ENCODE measurements at regions not wholly inside any gene's neighbourhood (a gene's known extent, or its start where the extent isn't known, plus 50 kb on each side); places are given as distances from the start of the nearest gene placed in this dataset.
A peak's percentile ranks its signal among the peaks of the same experiment; 100 is the strongest.

DNA sequence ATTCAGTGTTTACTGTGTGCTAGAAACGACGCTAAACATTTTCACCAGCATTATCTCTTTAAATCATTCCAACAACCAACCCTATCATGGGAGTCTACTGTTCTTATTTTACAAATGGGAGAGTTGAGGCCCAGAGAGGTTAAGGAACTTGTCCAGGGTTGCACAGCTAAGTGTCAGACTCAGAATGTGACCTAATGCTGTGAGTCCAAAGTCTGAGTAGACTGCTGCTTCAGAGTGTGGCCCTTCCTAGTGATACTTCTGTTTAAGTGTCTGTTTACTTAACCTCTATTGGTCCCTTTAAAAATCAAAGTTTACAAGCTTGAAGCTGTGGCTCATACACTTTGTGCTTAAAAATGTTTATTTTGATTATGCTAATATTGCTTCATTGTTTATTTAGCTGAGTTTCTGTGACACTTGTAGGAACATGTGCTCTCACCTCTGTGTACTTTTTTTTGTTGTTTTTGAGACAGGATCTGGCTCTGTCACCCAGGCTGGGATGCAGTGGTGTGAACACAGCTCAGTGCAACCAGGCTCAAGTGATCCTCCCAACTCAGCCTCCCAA is 84.4 kb upstream of the SYPL1 start:
- DNase-seq: no peak

DNA sequence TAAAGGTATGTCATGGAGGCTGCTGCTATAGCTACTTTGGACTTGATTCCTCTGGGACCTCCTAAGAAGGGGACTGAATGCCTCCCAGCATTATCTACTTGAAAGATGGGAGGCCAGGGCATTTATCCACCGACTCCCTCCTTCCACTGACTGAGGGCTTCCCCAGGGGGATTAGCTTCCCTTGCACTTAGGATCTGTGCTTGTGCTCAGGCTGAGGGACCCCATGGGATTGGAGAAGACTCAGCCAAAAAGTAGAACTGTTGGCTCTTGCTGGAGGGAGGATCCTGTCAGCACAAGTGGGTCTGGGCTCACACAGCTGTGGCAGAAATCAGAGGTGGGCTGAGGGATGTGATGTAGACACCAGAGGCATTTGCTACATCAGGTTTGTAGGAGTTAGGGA is 81.5 kb upstream of the SYPL1 start:
- no peak for DNase-seq

- peak; percentile 59 for DNase-seq
These were observed 78.6 kb upstream of the SYPL1 start for GRCh38 chr7:106190589-106191330.

- no peak for DNase-seq
These were observed 75.7 kb upstream of the SYPL1 start for GRCh38 chr7:106187613-106188350.

- DNase-seq: no peak
These were observed 73.6 kb upstream of the SYPL1 start for GRCh38 chr7:106185719-106186118.

- DNase-seq: no peak
These were observed 71.8 kb upstream of the SYPL1 start for GRCh38 chr7:106183952-106184351.

DNA sequence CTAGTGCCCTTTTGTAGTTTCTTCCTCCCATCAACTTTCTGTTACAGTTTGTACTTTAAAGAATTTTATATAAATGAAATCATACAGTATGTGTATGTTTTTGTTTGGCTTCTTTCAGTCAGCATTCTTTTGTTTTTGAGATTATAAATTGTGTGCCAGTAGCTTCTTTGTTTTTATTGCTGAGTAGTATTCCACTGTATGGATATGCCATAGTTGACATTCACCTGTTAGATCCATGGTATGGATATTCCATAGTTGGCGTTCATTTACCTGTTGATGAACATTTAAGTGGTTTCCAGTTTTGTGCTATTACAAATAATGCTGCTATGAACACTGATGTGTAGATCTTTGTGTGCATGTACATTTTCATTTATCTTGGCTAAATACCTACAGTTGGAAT is 70.8 kb upstream of the SYPL1 start:
- DNase-seq: no peak

DNA sequence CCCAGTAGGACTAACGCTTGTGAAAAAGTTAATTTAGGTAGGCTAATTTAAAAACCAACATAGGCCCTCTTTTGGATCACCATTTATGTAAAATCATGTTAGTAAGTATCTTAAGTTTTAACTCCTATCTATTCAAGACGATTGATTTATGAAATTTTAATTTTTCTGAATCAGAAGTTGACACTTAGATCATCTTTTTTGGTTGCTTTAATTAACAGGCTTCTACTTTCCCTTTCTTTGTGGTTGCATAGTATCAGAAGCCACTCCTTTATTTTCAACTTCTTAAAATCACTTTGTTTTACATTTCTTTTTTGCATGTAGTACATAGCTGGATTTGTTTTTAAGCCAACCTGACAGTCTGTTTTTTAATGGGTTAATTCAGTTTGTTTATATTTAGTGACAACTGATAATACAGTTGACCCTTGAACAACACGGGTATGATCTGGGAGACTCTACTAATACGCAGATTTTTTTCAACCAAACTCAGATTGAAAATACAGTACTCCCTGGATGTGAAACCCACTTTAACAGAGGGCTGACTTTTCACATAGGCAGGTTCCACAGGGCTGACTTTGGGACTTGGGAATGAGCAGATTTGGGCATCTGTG is 69.7 kb upstream of the SYPL1 start:
- DNase-seq: no peak

DNA sequence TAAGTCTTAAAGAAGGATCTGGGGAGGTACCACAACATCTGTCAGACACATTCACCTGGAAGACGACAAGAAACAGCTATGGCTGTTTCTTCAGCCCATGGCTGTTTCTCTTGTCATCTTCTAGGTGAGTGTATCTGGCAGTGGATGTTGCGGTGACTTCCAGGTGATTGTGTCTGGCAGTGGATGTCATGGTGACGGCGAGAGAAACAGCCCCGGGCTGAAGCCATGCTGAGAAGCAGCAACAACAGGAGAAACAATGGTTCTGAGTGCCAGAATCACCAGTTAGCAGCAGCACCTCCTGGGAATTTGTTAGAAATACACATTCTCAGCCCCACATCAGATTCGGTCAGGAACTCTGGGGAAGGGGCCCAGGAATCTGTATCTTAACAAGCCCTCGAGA is 68.6 kb upstream of the SYPL1 start:
- DNase-seq: no peak

DNA sequence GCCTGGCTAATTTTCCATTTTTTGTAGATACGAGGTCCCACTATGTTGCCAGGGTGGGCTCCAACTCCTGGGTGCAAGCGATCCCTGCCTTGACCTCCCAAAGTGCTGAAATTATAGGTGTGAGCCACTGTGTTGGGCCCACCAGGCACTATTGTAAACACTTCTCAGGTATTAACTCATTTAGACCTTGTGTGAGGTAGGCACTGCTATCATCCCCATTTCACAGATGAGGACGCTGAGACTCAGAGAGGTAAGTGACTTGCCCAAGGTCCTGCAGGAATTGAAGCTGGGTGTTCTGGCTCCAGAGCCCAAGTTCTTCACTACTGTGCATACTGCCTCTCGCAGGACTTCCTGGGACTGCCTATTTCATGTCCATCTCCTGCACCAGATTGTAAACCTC is 67.1 kb upstream of the SYPL1 start:
- DNase-seq: no peak

GRCh38 chr7:106178593-106179134 is 66.6 kb upstream of the SYPL1 start:
- no peak for DNase-seq

DNA sequence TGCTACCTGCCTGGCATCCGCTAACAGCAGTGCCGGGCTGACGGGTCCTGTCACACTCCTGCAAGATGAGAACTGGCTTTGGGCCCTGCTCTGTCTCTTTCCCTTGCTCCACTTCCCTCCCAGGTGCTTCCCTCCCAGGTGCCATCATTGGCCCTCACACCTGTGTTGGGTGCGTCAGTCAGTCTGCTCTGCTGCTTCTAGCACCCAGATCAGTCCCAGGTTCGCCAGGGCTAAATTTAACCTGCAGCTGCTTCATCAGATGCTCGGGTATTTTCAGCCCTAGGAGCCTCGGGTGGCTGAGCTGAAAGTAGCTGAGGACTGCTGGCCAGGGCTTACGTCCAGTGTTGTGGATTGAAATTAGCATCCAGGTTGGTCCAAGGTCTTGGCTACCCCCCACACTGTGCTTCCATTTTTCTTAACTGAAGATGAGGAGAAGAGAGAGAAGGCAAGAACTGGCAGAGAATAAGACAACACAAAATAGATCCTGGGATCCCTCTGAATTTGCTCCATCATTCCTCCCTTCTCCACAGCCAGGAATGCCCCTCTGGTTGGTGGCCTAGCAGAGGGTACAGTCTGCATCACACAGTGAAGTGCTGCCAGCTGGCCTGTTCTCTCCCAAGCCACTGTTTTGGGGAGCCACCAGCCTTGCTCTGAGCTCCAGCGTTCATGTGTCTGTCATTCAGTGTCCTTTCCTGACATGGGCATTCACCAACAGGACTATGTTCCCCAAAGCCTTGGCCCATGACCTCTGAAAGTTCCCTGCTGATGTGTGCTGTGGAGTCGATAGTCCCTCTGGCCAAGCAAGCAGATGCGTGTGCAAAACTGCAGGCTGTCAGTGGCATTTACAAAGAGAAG is 65.9 kb upstream of the SYPL1 start:
- DNase-seq: no peak

DNA sequence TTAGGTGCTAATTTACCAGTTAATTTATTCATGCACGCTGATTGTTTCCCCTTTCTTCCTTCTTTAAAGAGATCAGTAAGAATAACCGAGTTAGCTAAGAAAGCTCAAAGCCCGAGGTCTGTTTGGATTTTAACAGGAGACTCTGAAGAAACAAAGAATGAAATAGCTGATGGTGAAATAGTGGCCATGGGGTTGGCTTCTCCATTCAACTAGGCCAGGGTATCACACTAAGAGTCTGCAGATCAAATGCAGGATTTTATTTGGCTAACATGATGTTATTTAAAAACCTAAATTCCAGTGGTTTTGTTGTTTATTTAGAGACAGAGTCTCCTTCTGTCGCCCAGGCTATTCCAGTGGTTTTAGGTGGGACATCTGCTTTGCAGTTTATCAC is 65.2 kb upstream of the SYPL1 start:
- DNase-seq: no peak

GRCh38 chr7:106176414-106177299 is 64.5 kb upstream of the SYPL1 start:
- peak; percentile 57 for DNase-seq

GRCh38 chr7:106175507-106175906 is 63.4 kb upstream of the SYPL1 start:
- no peak for DNase-seq

DNA sequence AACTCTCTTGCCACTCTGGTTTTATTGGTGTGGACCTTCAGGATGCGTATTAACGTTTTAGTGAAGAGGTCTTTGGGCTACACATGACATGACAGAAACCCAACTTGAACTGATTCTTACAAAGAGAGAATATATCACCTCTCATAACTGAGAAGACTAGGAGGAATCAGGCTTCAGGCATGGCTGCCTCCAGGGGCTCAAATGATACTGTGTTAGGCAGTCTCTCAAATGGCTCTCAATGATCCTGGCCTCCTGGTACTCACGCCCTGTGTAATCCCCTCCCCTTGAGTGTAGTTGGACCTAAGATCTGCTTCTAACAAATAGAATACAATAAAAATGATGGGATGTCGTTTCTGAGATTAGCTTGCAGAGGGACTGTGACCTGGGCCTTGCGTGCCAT is 58.5 kb upstream of the SYPL1 start:
- DNase-seq: no peak

DNA sequence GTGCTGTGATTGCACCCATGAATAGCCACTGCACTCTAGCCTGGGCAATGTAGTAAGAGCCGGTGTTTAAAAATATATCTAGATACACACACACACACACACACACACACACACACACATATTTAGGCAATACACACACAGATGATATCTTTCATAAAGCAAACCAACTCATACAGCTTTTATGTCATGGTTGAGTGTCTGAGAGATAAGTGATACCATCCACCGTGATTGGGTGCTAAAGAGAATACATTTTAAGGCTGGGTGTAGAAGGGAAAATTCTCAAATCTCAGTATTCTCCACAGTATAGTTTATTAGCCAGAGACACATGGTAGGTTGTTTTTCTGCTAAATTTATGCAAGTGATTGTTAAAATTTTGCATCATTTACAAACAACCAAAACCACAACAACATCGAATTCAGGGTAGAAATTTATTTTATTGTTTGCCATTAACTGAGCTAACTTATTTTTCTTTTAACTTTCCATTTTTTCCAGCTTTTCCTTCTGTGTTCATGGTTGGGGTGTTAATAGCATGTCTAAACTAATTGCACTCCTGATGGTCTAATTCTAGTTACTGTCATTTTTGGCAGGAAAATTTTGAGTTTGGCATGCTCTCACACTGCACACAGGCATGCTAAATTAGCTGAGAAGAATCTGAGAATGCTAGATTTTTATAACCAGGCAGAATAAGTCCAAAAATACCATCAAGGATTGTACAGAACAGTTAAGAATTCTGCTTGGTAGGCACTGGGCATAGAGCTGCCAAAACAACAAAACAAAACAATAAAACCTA is 57.9 kb upstream of the SYPL1 start:
- DNase-seq: no peak

DNA sequence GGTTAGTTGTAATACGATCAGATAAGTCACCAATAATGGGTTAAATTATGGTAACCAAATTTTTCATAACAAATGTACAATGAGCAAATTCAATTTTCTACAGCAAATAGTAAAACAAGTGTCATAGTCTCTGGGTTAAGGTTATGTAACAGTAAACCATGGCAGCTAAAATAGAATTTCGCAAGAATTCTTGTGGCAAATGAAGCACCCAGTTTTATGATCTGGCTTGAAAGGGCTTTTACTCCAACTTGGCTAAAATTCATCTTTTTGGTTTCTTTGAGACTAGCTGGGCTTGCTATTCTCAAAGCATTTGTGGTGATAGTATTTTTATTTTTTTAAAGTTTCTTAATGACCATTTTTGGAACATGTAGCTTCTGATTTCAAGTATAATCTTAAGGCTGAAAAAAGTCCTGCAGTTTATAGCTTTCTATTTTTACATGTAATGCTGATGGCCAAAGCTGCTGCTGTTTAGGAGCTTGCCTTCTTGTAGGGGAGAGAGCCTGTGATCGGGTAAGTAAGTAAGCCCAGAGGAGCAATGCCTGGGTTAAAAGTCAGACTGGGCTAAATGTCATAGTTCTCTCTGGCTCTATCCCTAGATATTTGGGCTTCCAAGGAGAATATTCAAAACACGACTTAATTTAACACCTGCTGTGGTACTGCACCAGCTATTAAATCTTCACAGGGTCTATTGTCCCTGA is 55.5 kb upstream of the SYPL1 start:
- DNase-seq: no peak

DNA sequence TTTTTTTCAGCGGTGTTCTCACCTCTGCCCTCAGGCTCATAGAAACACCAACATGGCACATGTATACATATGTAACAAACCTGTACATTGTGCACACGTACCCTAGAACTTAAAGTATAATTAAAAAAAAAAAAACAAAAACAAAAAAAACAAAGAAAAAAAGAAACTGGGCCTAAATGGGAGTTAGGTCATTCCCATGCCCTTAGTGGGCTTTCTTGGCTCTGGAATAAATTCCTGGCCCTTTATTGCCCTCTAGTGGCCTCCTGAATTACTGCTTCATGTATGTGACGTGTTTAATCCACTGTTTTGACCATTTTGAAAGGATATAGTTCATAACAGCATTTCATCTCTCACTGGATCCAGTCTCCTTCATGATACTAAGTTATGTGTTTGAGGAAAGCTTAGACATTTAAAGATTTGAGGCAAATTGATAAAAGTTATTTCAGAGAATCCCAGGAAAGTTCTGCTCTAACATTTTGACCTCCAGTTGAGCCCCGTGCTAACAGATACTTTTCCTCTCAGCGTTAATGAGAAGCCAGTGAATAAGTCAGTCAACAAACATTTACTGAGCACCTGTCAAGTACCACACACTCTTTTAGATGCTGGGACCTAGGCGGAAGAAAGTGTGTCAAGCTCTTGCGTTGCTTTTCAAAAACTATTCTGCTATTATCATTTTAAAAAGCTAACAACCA is 54.7 kb upstream of the SYPL1 start:
- DNase-seq: peak; percentile 65
